Activated naive CD4-positive, alpha-beta T cell treated with anti-CD3 and anti-CD28 coated beads for 36 hours (primary cell): ENCODE measurements at regions not wholly inside any gene's neighbourhood (a gene's known extent, or its start where the extent isn't known, plus 50 kb on each side); places are given as distances from the start of the nearest gene placed in this dataset.
"Not testable (repeated sequence)": the region's sequence is repeated elsewhere in the genome, so short reads cannot be mapped to it uniquely, and the experiment has no call there.

ENCODE experiments used
- CTCF ChIA-PET: fragments of 350-600 bp; sonication (Branson Sonifier 250); formaldehyde crosslinking; loops from one replicate; lab custom pipeline; 2021; ENCODE audit warnings: antibody characterized with exemption; lab: Charles Lee
- DNase-seq: peaks from one replicate; pipeline ENCODE4 v3.0.0-alpha.2; 2020
- H3K27ac Mint-ChIP-seq: one replicate; pipeline ENCODE4 v1.8.0; 2021; ENCODE audit warnings: mild to moderate bottlenecking, mixed read lengths
- H3K27me3 Mint-ChIP-seq: one replicate; pipeline ENCODE4 v1.8.0; 2021; ENCODE audit warnings: low read depth, mixed read lengths
- H3K36me3 Mint-ChIP-seq: one replicate; pipeline ENCODE4 v1.8.0; 2021; ENCODE audit warnings: low read depth, mixed read lengths
- H3K4me1 Mint-ChIP-seq: one replicate; pipeline ENCODE4 v1.8.0; 2021; ENCODE audit warnings: low read depth, mixed read lengths
- H3K4me3 Mint-ChIP-seq: one replicate; pipeline ENCODE4 v1.8.0; 2021; ENCODE audit warnings: mild to moderate bottlenecking, moderate library complexity, mixed read lengths
- H3K9me3 Mint-ChIP-seq: one replicate; pipeline ENCODE4 v1.8.0; 2021; ENCODE audit warnings: mixed read lengths
- intact Hi-C: fragments of 100-400 bp; cut with micrococcal nuclease; formaldehyde crosslinking; loops from one replicate; pipeline ENCODE4 v1.15.1; 2023

GRCh38 chr1:163442231-163442879, 120.6 kb downstream of the NUF2 start:
- CTCF ChIA-PET: no interaction called here
- intact Hi-C loops: no loop called here
- Mint-ChIP-seq H3K27me3 (peaks cover 11% of the 10 kb centered on the region), H3K9me3 (no peaks in the 10 kb centered on the region), H3K4me1 (no peaks in the 10 kb centered on the region), H3K4me3 (no peak overlapping the region), H3K36me3 (no peaks in the 10 kb centered on the region), H3K27ac (no peak overlapping the region)
- DNase-seq: no peak

DNA sequence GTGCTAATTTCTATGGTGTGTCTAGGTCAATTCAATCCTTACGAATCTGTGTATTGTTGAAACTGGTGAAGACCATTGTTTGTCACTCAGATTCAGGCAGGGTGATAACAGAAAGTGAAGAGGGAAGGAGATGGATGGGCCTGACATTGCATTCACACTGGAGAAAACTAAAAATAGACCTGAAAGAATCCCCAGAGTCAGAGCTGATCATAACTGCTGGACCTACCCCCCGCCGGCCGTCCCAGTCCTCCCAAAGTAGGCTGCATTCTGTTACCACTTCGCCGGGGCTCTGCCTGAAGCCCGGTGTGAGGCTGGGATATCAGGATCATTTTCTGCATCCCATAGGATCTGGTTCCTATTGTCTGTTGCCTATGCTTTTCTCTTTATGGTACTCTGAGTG, 121.1 kb downstream of the NUF2 start:
- no peak for DNase-seq
- H3K9me3 Mint-ChIP-seq: no peaks in the 10 kb centered on the region
- H3K4me3 Mint-ChIP-seq: no peak overlapping the region
- H3K27ac Mint-ChIP-seq: no peak overlapping the region
- intact Hi-C loops: no loop called here
- peaks cover 9% of the 10 kb centered on the region for H3K27me3 Mint-ChIP-seq
- H3K36me3 Mint-ChIP-seq: no peaks in the 10 kb centered on the region
- CTCF ChIA-PET: no interaction called here
- H3K4me1 Mint-ChIP-seq: no peaks in the 10 kb centered on the region

DNA sequence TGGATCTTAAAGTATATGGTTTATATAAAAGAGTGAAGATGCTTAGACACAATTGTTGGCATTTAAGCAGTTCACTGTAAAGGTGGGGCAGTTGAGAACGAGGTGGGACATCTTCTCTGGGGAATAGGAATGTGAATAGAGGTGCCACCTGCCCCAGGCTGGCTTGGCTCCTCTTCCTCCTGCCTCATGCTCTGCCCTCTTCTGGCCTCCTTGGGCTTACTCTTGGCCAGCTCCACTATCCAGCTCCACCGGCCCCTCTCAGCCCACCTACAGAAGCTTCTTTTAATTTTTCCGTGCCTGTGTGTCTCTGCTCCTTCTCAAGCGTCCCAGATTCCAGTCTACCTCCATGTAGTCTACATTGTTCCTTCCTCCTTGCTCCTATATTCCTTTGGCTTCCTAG, 122.1 kb downstream of the NUF2 start:
- CTCF ChIA-PET: no interaction called here
- intact Hi-C loops: no loop called here
- H3K4me3 Mint-ChIP-seq: no peak overlapping the region
- H3K4me1 Mint-ChIP-seq: no peaks in the 10 kb centered on the region
- no peaks in the 10 kb centered on the region for H3K36me3 Mint-ChIP-seq
- H3K27ac Mint-ChIP-seq: no peak overlapping the region
- DNase-seq: no peak
- H3K27me3 Mint-ChIP-seq: peaks cover 7% of the 10 kb centered on the region
- H3K9me3 Mint-ChIP-seq: no peaks in the 10 kb centered on the region

GRCh38 chr1:163444665-163445064, 122.9 kb downstream of the NUF2 start:
- Mint-ChIP-seq H3K9me3 (no peaks in the 10 kb centered on the region), H3K4me1 (no peaks in the 10 kb centered on the region), H3K27me3 (peaks cover 5% of the 10 kb centered on the region), H3K27ac (no peak overlapping the region), H3K4me3 (no peak overlapping the region), H3K36me3 (no peaks in the 10 kb centered on the region)
- CTCF ChIA-PET: no interaction called here
- no peak for DNase-seq
- intact Hi-C loops: no loop called here

- intact Hi-C loops: loop anchor here (5.0 kb wide), 1 partner anchor 36 kb away; no protein-coding TSS in a partner anchor
- no peak for DNase-seq
- Mint-ChIP-seq H3K27ac (no peak overlapping the region), H3K9me3 (no peaks in the 10 kb centered on the region), H3K4me3 (no peak overlapping the region), H3K27me3 (no peaks in the 10 kb centered on the region), H3K4me1 (no peaks in the 10 kb centered on the region), H3K36me3 (no peaks in the 10 kb centered on the region)
- CTCF ChIA-PET: no interaction called here
These were observed 129.2 kb downstream of the NUF2 start for GRCh38 chr1:163450986-163451385.

- Mint-ChIP-seq H3K9me3 (no peaks in the 10 kb centered on the region), H3K4me3 (no peak overlapping the region), H3K27me3 (peaks cover 5% of the 10 kb centered on the region), H3K4me1 (no peaks in the 10 kb centered on the region), H3K27ac (no peak overlapping the region), H3K36me3 (no peaks in the 10 kb centered on the region)
- CTCF ChIA-PET: no interaction called here
- intact Hi-C loops: loop anchor here (5.0 kb wide), 1 partner anchor 43 kb away; no protein-coding TSS in a partner anchor
- DNase-seq: no peak
These were observed 137.8 kb downstream of the NUF2 start for GRCh38 chr1:163459539-163459938.

DNA sequence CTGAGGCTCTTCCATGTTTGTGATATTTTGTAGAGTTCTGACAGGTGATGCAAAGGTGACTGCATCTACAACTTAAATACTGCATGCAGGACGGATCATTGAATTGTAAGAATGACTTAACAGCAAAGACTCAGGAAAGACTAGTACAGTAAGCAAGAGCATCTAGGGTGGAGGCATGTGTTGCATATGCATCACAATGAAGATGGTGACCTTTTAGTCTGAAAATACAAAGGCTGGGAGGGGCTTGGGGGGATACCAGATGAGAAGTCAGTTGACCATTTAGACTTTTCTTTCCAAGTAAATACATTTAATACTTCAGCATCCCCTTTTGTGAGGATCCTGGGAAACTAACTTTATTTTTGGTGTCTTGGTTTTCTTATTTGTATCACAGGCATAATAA, 145.5 kb downstream of the NUF2 start:
- no peaks in the 10 kb centered on the region for H3K36me3 Mint-ChIP-seq
- DNase-seq: no peak
- no peak overlapping the region for H3K4me3 Mint-ChIP-seq
- intact Hi-C loops: no loop called here
- no peaks in the 10 kb centered on the region for H3K4me1 Mint-ChIP-seq
- H3K27ac Mint-ChIP-seq: no peak overlapping the region
- no peaks in the 10 kb centered on the region for H3K27me3 Mint-ChIP-seq
- H3K9me3 Mint-ChIP-seq: peaks cover 3% of the 10 kb centered on the region
- CTCF ChIA-PET: no interaction called here

GRCh38 chr1:163471779-163472650, 150.3 kb downstream of the NUF2 start:
- Mint-ChIP-seq H3K4me3 (no peak overlapping the region), H3K27me3 (no peaks in the 10 kb centered on the region), H3K27ac (no peak overlapping the region), H3K4me1 (no peaks in the 10 kb centered on the region), H3K36me3 (no peaks in the 10 kb centered on the region), H3K9me3 (peaks cover 6% of the 10 kb centered on the region)
- CTCF ChIA-PET: no interaction called here
- intact Hi-C loops: no loop called here
- DNase-seq: no peak

GRCh38 chr1:163472651-163473248, 151.0 kb downstream of the NUF2 start:
- peaks cover 6% of the 10 kb centered on the region for H3K9me3 Mint-ChIP-seq
- no peak overlapping the region for H3K4me3 Mint-ChIP-seq
- H3K27ac Mint-ChIP-seq: no peak overlapping the region
- H3K4me1 Mint-ChIP-seq: no peaks in the 10 kb centered on the region
- intact Hi-C loops: no loop called here
- no peaks in the 10 kb centered on the region for H3K36me3 Mint-ChIP-seq
- DNase-seq: no peak
- CTCF ChIA-PET: no interaction called here
- no peaks in the 10 kb centered on the region for H3K27me3 Mint-ChIP-seq

DNA sequence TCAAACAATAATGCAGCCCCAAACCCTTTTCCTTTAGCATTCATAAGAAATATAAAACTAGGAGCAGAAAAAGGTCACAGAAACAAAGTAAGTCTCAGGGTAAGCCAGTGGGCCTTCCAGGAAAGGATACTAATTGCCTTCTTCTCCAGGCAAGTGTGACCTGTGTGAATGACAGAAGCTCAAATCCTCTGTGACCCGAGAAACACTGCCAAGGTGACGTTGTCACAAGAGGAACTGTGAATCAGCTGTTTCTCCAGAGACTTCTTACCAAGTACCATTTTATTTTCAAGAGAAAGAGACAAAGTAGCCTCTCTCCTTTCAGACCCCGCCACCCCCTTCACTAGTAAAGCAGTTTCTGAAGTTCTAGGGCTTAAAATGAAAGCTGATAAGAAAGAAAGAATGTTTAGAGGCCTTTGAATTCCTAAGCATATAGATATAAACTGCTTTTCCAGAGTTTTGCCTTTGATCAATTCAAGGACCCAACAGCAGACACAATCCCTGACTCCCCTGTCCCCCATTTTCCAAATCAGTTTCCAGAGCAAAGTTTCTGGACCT, 155.6 kb downstream of the NUF2 start:
- no peak for DNase-seq
- CTCF ChIA-PET: no interaction called here
- no peaks in the 10 kb centered on the region for H3K36me3 Mint-ChIP-seq
- intact Hi-C loops: no loop called here
- H3K9me3 Mint-ChIP-seq: peaks cover 12% of the 10 kb centered on the region
- H3K4me1 Mint-ChIP-seq: no peaks in the 10 kb centered on the region
- H3K27ac Mint-ChIP-seq: no peak overlapping the region
- peaks cover 2% of the 10 kb centered on the region for H3K27me3 Mint-ChIP-seq
- no peak overlapping the region for H3K4me3 Mint-ChIP-seq

DNA sequence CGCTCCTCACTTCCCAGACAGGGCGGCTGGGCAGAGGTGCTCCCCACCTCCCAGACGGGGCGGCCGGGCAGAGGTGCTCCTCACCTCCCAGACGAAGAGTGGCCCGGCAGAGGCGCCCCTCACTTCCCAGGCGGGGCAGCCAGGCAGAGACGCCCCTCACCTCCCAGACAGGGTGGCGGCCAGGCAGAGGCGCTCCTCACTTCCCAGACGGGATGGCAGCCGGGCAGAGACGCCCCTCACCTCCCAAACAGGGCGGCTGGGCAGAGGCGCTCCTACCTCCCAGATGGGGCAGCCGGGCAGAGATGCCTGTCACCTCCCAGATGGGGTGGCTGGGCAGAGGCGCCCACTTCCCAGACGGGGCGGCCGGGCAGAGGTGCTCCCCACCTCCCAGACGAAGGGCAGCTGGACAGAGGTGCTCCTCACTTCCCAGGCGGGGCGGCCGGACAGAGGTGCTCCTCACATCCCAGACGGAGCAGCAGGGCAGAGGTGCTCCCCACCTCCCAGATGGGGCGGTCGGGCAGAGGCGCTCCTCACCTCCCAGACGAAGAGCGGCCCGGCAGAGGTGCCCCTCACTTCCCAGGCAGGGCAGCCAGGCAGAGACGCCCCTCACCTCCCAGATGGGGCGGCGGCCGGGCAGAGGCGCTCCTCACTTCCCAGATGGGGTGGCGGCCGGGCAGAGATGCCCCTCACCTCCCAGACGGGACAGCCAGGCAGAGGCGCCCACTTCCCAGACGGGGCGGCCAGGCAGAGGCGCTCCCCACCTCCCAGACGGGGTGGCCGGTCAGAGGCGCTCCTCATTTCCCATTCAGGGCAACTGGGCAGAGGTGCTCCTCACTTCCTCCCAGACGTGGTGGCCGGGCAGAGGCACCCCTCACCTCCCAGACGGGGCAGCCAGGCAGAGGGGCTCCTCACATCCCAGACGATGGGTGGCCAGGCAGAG, 176.9 kb downstream of the NUF2 start:
- H3K9me3 Mint-ChIP-seq, DNase-seq, H3K27me3 Mint-ChIP-seq, intact Hi-C loops, H3K36me3 Mint-ChIP-seq, CTCF ChIA-PET, H3K4me3 Mint-ChIP-seq, H3K27ac Mint-ChIP-seq, H3K4me1 Mint-ChIP-seq: not testable (repeated sequence)
